ENCODE measurements at regions not wholly inside any gene's neighbourhood (a gene's known extent, or its start where the extent isn't known, plus 50 kb on each side); places are given as distances from the start of the nearest gene placed in this dataset.

GRCh38 chr3:73901686-73902085 is 276.9 kb upstream of the PDZRN3 start:
- TF ChIP-seq, protein P1, sequence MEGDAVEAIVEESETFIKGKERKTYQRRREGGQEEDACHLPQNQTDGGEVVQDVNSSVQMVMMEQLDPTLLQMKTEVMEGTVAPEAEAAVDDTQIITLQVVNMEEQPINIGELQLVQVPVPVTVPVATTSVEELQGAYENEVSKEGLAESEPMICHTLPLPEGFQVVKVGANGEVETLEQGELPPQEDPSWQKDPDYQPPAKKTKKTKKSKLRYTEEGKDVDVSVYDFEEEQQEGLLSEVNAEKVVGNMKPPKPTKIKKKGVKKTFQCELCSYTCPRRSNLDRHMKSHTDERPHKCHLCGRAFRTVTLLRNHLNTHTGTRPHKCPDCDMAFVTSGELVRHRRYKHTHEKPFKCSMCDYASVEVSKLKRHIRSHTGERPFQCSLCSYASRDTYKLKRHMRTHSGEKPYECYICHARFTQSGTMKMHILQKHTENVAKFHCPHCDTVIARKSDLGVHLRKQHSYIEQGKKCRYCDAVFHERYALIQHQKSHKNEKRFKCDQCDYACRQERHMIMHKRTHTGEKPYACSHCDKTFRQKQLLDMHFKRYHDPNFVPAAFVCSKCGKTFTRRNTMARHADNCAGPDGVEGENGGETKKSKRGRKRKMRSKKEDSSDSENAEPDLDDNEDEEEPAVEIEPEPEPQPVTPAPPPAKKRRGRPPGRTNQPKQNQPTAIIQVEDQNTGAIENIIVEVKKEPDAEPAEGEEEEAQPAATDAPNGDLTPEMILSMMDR (conservative IDR thresholded peaks at IDR 0.05; ENCODE audit: low read depth, low read length) = no peak
- TF ChIP-seq EZH2 (IDR thresholded peaks at IDR 0.05; ENCODE audit: borderline replicate concordance, low read depth, low read length, poor library complexity, severe bottlenecking) = no peak
